Ascending aorta (tissue), 2 donors: ENCODE measurements at regions not wholly inside any gene's neighbourhood (a gene's known extent, or its start where the extent isn't known, plus 50 kb on each side); places are given as distances from the start of the nearest gene placed in this dataset.

ENCODE experiments used
- DNase-seq, 2 donors: peaks; one replicate each; pipeline ENCODE4 v3.0.0-alpha.2; 2019; ENCODE audit warnings: low spot score in 2 of 2
- H3K27ac ChIP-seq, 2 donors: fragments of 200-600 bp; sonication (generic); one replicate each; pipeline ENCODE4 v1.5.1; 2016 to 2017; ENCODE audit warnings: mild to moderate bottlenecking in 1 of 2
- H3K27me3 ChIP-seq: fragments of 200-600 bp; sonication (generic); one replicate; pipeline ENCODE4 v1.5.1; 2017
- H3K36me3 ChIP-seq, 2 donors: fragments of 200-600 bp; sonication (generic); one replicate each; pipeline ENCODE4 v1.5.1; 2016
- H3K4me1 ChIP-seq, 2 donors: fragments of 200-600 bp; sonication (generic); one replicate each; pipeline ENCODE4 v1.5.1; 2016 to 2017; ENCODE audit warnings: mild to moderate bottlenecking in 1 of 2
- H3K4me3 ChIP-seq, 2 donors: fragments of 200-600 bp; sonication (generic); one replicate each; pipeline ENCODE4 v1.5.1; 2016 to 2017; ENCODE audit warnings: mild to moderate bottlenecking in 1 of 2
- H3K9me3 ChIP-seq, 2 donors: fragments of 200-600 bp; sonication (generic); one replicate each; pipeline ENCODE4 v1.5.1; 2016
- intact Hi-C: fragments of 100-400 bp; cut with DNase I; formaldehyde crosslinking; loops from one replicate; pipeline ENCODE4 v1.15.1; 2023
- TF ChIP-seq, protein P1 (sequence below), 3 experiments: fragments of 200-600 bp in 2 of 3; fragments of 450-650 bp in 1 of 3; sonication (generic) in 2 of 3; IDR thresholded peaks; one replicate each; pipeline ENCODE4 v1.5.1; 2016 to 2019; ENCODE audit warnings: antibody characterized with exemption in 3 of 3, mild to moderate bottlenecking in 1 of 3, moderate library complexity in 1 of 3

DNA sequence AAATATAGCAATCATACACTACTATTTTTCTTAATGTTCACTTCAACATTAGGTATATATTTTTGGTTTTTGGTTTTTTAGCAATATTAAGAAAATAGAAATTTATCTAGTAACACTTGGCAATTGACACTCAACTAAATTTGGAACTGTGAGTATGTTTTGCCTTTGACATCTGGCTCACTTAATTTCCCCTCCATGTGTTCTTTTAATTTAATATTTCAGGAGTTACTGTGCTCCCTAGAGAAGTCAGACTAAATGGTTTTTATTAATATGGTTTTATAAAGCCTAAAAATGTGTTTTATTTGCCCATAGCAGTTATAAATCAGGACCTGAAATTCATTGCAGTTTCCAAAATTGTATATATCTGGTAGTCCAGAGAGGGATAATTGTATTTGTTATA lies 175.3 kb upstream of the AVPR1A start:
- TF ChIP-seq, protein P1, sequence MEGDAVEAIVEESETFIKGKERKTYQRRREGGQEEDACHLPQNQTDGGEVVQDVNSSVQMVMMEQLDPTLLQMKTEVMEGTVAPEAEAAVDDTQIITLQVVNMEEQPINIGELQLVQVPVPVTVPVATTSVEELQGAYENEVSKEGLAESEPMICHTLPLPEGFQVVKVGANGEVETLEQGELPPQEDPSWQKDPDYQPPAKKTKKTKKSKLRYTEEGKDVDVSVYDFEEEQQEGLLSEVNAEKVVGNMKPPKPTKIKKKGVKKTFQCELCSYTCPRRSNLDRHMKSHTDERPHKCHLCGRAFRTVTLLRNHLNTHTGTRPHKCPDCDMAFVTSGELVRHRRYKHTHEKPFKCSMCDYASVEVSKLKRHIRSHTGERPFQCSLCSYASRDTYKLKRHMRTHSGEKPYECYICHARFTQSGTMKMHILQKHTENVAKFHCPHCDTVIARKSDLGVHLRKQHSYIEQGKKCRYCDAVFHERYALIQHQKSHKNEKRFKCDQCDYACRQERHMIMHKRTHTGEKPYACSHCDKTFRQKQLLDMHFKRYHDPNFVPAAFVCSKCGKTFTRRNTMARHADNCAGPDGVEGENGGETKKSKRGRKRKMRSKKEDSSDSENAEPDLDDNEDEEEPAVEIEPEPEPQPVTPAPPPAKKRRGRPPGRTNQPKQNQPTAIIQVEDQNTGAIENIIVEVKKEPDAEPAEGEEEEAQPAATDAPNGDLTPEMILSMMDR (IDR thresholded peaks at IDR 0.05): no peak
- Histone ChIP-seq H3K4me1 (no peaks in the 10 kb centered on the region), H3K4me3 (no peak overlapping the region), H3K27ac (no peak overlapping the region), H3K36me3 (no peaks in the 10 kb centered on the region), H3K9me3 (no peaks in the 10 kb centered on the region), H3K27me3 (no peaks in the 10 kb centered on the region)
- intact Hi-C loops: no loop called here
- no peak for DNase-seq

DNA sequence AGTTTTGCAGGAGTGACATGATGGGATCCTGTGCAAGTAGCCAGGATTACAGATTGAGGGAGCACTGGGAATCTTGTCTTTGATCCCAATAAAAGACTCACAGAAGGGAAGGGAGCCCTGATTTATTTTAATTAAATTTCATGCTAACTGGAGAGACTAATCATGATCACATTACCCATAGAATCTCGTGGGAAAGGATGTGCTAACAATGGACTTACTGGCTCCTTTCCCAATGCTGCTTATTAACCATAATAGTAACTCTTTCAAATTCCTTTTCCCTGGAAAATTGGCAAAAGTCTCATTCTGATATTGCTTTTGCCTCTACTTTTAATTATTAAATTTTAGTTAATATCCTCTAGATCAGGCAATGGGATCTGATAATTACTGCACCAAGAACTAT lies 174.8 kb upstream of the AVPR1A start:
- H3K4me3 ChIP-seq: no peak overlapping the region
- H3K27me3 ChIP-seq: no peaks in the 10 kb centered on the region
- no peak overlapping the region for H3K27ac ChIP-seq
- H3K9me3 ChIP-seq: no peaks in the 10 kb centered on the region
- H3K4me1 ChIP-seq: no peaks in the 10 kb centered on the region
- TF ChIP-seq, protein P1 (IDR thresholded peaks at IDR 0.05): no peak
- H3K36me3 ChIP-seq: no peaks in the 10 kb centered on the region
- DNase-seq: no peak
- intact Hi-C loops: no loop called here

DNA sequence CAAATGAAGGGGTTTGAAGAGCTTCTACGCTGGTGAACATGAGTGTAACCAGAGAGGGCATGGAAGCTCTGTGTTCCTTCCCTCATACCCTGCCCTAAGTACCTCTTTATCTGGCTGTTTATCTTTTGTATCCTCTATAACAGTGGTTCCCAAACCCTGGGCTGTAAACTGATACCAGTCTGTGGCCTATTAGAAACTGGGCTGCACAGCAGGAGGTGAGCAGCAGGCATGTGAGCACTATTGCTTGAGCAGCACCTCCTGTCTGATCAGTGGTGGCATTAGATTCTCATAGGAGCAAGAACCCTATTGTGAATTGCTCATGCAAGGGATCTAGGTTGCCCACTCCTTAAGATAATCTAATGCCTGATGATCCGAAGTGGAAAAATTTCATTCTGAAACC lies 172.9 kb upstream of the AVPR1A start:
- Histone ChIP-seq H3K9me3 (no peaks in the 10 kb centered on the region), H3K27me3 (no peaks in the 10 kb centered on the region), H3K4me1 (no peaks in the 10 kb centered on the region), H3K27ac (no peak overlapping the region), H3K4me3 (no peak overlapping the region), H3K36me3 (no peaks in the 10 kb centered on the region)
- intact Hi-C loops: no loop called here
- TF ChIP-seq, protein P1 (IDR thresholded peaks at IDR 0.05): no peak
- no peak for DNase-seq

DNA sequence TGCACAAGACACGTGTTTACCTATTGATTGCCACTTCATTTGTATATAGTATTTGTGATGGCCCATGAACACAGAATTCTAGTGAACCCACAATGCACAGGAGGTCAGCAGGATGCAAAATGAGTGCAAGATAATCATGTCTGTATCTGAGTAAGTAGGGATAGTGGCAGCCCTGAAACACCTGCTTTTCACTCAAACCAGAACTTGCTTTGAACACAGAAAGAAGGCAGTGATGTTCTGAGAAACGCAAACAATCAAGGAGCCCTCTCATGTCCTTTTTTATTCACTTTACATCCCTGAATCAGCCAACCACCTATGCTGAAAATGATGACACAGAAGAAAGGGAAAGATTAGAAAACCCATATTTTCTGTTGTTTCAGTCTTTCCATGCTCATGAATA lies 170.4 kb upstream of the AVPR1A start:
- Histone ChIP-seq H3K9me3 (peaks cover 0 to 6% of the 10 kb centered on the region in 2 donors), H3K36me3 (no peaks in the 10 kb centered on the region), H3K27me3 (no peaks in the 10 kb centered on the region), H3K27ac (no peak overlapping the region), H3K4me3 (no peak overlapping the region), H3K4me1 (no peaks in the 10 kb centered on the region)
- TF ChIP-seq, protein P1 (IDR thresholded peaks at IDR 0.05): no peak
- intact Hi-C loops: no loop called here
- DNase-seq: no peak

DNA sequence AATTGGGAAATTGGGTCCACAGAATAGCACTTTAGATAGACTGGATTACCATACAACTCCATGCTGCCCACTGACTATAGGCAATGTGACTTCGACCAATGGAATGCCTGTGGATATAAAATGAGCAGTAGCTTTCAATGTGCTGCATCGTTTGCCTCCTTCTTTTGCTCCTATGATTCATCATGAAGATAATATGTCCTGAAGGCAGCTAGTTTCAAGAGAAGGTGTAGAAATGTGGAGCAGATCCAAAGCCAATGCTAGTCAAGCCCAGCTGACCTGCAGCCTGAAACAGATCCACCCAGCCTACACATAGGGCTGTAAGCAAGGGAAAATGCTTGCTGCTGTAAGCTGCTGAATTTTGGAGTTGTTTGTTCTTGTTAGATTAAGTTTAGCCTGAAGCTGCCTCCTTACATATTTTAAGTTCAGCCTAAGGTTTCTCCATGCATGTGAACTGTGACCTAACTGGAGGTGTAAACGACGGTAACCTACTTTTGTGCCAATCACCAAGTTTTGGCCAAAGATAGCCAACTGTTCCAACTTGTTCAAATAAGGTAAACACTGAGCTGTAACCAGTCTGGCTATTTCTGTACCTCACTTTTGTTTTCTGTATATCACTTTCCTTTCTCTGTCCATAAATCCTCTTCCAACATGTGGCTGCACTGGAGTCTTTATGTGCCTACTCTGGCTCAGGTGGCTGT lies 169.1 kb upstream of the AVPR1A start:
- Histone ChIP-seq H3K9me3 (peaks cover 0 to 6% of the 10 kb centered on the region in 2 donors), H3K4me1 (no peaks in the 10 kb centered on the region), H3K27ac (no peak overlapping the region), H3K27me3 (no peaks in the 10 kb centered on the region), H3K4me3 (no peak overlapping the region), H3K36me3 (no peaks in the 10 kb centered on the region)
- intact Hi-C loops: no loop called here
- TF ChIP-seq, protein P1 (IDR thresholded peaks at IDR 0.05): no peak
- no peak for DNase-seq

DNA sequence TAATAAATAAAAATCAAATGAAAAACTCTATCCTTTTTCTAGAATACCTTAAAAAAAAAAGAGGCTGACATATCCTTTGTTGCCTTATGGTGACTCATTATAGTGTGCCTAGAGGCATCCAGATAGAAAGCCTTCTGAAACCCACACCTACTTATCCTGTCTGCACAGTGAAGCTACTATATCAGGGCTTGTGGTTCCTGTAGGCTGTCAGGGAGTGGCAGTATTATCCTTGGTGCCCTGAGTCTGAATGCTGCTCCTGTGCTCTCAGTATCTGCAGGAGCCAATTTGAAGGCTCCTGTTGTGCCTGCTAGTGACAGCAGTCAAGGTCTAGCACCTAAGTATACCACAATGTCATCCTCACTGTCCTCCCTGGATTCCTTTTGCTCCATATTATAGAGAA lies 168.4 kb upstream of the AVPR1A start:
- Histone ChIP-seq H3K27me3 (no peaks in the 10 kb centered on the region), H3K36me3 (no peaks in the 10 kb centered on the region), H3K9me3 (peaks cover 0 to 6% of the 10 kb centered on the region in 2 donors), H3K27ac (no peak overlapping the region), H3K4me3 (no peak overlapping the region), H3K4me1 (no peaks in the 10 kb centered on the region)
- no peak for DNase-seq
- intact Hi-C loops: no loop called here
- TF ChIP-seq, protein P1 (IDR thresholded peaks at IDR 0.05): no peak
